Activated CD8-positive, alpha-beta memory T cell treated with anti-CD3 and anti-CD28 coated beads, Interleukin-2, amount 50 U/mL, for 4 hours (primary cell): ENCODE measurements at regions not wholly inside any gene's neighbourhood (a gene's known extent, or its start where the extent isn't known, plus 50 kb on each side); places are given as distances from the start of the nearest gene placed in this dataset.

Experiments used
- DNase-seq: peaks from one replicate; pipeline ENCODE4 v3.0.0-alpha.2; 2020

DNA sequence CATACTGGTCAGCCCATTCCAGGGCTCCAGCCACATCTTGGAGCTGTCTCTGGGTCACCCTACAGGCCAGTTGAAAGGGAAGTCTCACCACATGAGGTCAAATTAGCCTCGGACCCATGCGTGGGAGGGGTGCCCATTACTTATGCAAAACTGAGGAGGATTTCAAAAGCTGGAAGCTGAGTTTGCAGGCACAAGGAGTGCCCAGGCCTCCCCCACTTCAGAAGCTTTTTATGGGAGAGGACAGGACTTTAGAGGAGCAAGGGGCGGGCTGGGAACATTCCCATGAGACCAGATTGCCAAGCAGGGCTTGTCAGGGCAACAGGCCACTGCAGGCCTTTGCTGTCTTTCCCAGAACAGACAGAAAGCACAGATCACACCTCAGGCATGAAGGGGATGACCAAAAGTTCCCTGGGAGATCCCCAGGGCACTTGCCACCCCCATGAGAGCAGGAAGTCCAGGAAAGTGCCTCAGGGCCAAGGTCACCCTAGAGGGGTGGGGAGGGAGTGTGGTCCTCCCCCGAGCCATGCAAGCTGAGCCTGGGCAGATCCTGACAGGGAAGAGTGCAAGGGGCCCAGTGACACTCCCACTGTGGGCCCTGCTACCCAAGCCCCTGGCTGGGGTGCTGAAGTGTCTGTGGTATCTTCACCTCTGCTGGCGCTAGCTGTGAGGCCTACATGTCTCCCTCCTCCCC lies 267.7 kb downstream of the BCL11A start:
- no peak for DNase-seq

DNA sequence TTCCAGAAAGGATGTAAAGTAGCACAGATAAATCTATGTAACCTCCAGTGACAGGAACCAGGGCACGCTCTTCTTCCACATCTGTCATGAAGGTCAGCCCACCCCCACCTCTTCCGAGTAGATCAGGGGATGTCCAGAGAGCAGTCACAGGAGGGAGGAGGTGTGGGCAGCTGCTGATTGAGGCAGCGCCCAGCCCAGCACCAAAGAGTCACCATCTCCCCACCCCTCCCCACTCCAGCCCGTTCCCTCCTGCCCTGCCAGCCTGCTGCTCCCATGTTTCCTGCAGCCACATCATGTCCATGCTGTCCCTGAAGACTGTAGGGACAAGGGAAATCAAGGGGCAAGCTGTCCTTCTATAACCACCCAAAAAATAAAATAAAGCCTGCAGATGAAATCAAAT lies 269.8 kb downstream of the BCL11A start:
- no peak for DNase-seq

DNA sequence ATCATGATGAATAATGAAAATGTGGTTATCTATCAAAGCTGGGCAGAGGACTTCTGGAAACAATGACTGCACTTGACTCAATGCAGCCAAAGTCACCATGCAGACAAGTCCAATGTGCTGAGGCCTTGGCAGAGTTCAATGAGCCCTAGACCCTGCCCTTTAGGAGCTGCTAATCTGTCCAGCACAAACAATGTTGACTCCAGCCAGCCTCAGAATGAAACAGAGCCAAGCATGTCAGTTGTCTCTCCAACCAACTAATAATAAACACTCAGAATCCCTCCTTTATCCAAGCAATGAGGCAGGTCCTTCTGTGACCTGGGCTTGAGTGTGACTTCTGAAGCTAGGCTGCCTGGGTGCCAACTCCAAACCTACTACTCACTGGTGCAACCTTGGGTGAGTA lies 270.6 kb downstream of the BCL11A start:
- no peak for DNase-seq

DNA sequence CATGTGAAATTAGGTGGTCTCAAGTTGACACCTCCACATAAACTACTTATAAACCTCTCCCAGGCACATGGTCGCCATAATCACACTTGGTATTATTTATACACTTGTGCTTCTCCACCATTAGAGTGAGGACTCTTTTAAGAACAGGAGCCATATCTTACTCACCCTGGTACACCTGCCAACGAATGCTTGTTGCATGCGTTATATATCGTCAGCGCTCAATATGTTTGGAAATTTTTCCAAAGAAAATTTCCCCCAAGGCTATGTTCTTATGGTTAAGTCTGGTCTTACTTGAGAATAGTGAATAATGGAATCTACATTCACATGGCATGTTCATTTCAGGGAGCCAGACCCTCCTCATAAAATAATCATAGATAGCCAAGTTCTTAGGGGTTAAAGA lies 271.7 kb downstream of the BCL11A start:
- no peak for DNase-seq

DNA sequence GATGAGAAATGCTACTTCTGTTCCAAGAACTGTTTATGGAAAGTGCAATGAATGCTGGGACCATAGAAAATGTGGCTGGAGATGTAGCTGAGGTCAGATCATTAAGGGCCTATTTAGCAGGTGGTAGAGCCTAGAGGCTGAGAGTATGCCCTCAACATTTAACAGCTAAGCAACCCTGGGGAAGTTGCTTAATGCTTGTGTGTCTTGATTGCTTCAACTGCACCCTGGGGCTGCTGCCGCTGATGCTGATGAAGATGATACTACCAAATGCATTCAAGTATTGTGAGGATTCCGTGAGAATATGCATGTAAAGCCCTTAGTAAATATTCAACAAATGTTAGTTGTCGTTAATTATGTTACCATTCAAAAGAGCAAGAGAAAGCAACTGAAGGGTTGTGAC lies 273.2 kb downstream of the BCL11A start:
- DNase-seq: no peak

DNA sequence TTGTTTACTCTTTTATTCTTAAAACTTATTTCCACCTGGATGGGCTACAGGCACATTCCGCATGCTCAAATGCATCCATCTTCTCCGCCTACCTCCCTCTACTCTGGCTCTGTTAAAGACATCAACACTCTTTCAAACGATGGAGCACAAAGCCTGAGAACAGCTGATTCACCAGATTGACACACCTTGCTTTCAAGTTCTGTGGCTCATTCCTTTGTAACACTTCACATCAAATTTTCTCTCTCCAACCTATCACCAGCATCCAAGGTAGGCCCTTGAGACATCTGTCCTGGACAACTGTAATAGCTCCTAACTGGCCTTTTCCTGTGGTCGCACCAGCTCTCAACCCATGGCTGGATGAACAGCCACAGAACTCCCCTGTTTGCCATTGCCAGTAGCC lies 274.5 kb downstream of the BCL11A start:
- DNase-seq: no peak

DNA sequence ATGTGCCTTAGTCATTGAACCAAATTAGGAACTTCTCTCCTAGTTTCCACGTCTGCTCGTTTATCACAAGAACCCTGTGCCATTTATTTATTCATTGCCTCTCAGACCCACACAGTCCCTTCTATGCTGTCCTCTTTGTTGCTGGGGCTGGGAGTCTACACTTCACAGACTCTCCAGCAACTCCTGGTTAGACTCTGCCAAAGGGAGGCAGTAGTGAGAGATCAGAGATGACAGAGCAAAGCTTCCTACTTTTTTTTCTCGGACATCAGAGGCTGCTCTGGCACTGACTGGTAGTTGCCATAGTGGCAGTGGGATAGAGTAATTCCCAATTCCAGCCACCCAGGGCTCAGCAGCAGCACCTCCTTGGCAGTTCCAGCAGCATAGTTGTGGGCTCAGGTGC lies 277.5 kb downstream of the BCL11A start:
- DNase-seq: no peak

DNA sequence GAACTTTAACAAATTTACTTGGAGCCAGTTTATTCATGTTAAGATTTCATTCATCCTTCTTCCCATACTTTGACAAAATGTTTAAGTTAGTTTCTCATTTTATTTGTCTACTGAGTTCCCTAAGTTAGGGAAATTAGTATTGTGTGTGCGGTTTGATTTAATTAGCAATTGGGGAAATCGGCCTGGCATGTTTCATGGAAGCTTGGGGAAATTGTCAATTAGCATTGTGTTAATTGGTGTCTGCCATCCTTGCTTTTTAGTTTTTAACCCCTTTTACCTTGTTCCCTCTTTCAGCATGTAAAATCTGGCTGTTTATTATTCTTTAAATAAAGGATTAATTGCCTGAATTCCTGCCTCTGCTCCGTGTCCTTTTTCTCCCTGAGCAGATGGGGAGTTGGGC lies 279.6 kb downstream of the BCL11A start:
- no peak for DNase-seq

DNA sequence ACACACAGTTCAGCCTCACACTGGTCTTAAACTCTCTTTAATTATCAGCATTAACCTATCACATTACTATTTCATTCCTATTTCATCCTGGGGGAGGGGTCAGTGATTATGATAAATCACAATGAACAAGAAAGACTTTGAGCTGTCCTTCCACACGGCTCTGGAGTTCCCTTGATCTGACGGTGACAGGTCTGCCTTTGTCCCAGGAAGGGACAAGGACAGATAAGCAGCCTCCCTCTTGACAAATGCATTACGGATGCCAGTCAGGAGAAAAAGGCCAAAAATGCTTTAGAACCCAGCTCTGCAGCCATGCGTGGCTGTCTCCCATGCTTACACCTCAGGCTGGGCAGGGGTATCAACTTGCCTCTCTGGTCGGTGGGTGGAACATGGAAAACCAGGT lies 281.7 kb downstream of the BCL11A start:
- no peak for DNase-seq

DNA sequence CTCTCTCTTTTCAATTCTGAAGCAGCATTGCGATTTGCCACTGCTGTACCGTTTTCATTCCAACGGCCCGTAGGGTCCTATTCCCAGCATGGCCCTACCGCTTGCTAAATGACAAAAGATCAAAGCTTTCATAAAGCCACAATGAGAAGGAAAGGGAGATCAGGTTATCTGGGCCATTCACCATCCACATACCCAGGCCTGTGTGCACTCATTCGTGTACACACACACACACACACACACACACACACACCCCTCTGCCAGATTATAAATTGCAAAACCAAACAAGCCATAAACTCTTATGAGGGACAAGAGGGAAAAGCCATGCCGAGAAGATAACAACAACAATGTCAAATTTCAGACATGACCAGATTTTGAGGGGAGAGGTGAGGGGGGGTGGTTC lies 282.3 kb downstream of the BCL11A start:
- no peak for DNase-seq

DNA sequence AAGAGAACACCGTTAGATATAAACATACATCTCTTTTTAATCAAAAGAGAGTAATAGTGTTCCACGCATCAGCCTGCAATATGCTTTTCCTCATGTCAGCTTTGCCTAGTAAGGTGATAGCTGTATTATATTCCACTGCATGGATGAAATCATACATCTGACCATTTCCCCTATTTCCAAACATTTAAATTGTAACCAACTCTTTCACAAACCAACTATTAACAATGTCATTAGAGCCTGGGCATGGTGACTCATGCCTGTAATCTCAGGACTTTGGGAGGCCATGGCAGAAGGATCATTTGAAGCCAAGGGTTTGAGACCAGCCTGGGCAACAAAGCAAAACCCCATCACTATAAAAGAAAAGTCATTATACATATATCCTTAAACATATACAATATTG lies 284.8 kb downstream of the BCL11A start:
- no peak for DNase-seq

DNA sequence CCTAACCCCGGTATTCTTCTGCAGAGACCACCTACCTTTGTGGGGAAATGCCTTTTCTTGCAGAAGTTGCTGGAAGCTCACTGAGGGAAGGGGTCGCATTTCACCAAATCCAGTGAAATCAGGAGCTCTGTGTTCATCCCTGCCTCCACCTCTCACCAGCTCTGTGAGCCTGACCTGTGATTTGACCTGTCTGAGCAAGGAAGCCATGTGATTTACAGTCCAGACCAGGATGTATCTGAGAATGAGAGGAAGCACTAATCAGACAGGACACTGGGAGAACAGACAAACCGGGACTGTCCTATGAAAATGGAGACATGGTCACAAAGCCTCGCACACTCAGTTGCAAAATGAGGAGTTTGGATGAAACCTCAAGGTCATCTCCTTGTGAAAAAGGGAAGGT lies 285.4 kb downstream of the BCL11A start:
- no peak for DNase-seq

DNA sequence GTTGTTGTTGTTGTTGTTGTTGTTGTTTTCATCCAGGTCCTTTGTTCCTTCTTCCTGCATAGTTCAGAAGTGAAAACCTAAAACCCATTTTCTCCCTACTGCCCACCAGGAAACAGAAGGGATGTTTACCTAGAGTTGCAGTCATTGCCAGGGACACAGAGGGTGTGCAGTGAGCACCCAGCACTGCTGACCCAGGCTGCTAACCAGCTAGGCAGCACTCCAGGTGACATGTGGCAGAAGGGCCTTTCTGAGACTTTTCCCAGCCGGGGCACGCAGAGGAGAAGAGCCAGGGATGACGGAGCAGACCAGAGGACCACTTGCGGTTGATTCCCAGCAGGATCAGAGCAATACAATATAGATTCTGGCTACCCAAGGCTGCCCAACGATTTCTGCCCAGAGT lies 286.3 kb downstream of the BCL11A start:
- DNase-seq: no peak

DNA sequence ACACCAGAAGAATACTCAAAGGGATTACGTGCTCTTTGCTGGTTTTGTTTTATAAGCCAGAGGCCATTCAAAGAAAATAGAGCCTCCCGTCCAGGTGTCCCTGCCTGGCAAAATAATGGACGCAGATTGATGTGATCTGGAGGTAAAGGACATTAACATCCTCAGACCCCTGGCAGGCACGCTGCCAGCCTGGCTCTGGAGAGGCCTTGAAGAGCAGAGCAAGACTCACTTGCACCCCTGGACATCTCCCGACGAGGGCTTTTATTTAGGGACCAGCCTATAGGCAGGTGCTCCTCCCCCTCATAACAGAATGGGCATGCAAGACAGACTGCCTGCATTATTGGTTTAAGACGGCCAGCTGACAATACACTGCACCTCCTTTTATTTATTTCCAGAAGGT lies 291.3 kb downstream of the BCL11A start:
- DNase-seq: no peak

DNA sequence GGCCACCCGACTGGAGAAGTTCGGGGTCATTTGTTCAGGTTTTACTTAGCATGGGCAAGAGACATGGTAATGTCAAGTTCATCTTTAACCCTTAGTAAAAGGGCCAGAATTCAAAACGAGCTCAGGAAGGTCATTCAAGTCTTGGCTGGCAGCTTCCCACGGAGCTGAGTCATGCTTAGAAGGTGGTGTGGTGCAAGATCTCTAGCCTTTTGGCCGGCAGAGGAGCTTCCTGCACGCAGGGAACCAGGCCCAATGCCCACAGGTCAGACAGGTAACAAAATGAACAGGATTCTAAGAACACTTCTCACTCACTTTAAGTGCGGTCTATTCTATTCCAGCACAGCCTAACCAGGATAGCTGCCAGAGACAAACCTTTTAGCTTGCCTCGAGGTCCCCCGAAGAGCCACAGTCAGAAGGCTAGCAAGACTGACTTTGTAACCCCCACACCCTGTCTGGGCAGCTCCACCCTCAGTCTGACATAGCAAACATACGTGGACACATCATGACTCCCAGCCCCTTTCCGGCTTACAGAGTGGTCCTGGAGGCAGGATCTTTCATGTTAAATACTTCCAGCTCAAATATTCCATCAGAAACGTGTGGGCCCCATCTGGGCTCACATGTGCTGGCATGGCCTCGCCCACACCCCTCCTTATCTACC lies 292.7 kb downstream of the BCL11A start:
- DNase-seq: no peak

DNA sequence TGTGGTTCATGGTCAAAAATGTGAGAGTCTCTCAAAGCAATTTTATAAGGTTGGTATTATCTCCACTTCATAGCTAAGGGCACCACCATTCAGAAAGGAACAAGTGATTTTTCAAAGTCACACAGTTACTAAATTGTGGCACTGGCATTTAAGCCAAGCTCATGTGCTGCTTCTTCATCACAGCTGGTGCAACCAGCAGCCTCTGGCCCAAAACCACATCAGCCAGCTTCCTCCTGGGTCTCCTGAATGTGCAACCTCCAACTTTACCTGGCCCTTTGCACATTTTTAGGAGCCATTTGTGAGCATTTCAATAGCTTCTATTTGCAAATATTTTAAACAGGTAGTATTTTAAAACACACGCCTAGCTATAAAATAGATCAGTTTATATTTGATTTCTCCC lies 293.7 kb downstream of the BCL11A start:
- DNase-seq: no peak

DNA sequence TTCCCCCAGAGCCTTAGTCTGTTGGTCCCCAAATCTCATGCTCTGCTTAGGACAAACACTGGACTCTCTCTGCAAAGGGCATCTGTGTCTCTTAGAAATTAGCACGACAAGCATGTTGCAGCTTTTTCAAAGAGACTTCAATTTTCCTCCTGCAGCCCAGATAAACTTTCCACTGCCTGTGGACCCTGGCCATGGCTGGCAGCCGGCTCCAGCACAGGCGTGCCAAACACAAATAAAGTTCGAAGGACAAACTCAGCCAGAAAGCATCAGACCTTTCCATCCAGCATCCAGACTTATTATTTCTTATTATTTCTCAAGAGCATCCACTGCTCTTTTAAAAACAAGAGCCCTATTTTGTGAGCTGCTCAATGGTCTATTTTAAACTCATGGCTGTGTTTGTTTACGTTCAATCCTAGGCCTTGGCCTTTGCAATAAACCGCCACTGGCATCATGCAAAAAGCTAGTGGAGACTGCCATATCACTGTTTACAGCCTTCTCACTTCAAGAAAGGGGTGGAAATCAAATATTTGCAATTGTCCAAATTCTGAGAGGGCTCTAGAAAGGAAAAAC lies 300.8 kb downstream of the BCL11A start:
- DNase-seq: no peak

DNA sequence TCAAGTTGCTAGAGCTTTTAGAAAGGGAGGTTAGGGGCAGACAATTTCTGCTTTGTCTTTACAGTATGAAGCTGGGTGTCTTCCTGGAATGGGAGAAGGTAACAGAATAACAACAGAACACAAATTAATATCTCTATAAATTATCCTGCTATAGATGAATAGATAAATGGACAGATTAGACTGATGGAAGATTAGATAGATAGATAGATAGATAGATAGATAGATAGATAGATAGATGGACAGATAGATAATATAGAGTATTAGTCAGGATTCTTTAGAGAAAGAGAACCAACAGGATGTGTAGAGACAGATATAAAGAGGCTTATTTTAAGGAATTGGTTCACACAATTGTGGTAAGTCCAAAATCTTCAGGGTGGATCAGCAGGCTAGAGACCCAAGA lies 302.2 kb downstream of the BCL11A start:
- DNase-seq: no peak

DNA sequence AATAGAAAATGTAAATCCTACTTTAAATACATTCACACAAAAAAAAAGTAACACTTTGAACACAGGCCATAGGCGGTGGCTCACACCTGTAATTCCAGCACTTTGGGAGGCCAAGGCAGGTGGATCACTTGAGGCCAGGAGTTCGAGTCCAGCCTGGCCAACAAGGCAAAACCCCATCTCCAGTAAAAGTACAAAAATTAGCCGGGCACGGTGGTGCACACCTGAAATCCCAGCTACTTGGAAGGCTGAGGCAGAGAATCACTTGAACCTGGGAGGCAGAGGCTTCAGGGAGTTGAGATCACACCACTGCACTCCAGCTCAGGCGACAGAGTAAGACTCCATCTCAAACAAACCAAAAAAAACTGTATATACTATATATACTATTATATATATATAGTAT lies 303.6 kb downstream of the BCL11A start:
- DNase-seq: no peak

DNA sequence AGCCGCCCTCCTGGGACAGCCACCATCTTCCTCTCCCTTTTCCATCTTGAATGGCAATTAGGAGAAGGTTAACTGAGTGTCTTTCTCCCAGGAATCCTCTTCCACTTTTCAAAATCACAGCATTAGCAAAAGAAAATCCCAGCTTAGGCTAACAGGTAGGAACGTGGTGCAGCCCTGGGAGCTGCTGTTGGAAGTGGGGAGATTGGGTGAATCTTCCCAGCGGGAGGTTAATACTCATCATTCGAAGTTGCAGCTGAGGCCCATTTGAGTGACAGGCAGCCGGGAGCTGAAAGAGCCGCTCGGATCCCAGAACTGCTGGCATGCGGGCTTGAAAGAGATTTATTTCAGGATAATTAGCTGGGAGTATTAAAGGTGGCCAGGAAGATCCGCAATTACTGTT lies 306.0 kb downstream of the BCL11A start:
- no peak for DNase-seq

DNA sequence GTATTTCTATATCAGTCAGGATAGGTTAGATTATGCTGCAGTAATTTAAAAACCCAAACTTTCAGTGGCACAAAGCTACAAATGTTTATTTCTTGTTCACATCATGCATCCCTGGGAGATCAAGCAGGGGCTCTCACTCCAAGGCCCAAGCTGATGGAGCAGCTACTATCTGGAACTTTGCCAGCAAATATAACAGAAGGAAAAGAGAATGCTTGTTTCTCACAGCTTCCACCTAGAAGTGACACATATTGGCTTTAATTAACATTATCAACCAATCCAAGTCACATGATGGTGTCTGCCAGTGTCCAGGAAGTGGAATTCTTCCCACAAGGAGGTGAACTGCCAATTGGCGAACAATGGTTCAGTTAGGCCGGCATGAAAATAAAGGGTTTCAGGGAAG lies 306.9 kb downstream of the BCL11A start:
- no peak for DNase-seq

DNA sequence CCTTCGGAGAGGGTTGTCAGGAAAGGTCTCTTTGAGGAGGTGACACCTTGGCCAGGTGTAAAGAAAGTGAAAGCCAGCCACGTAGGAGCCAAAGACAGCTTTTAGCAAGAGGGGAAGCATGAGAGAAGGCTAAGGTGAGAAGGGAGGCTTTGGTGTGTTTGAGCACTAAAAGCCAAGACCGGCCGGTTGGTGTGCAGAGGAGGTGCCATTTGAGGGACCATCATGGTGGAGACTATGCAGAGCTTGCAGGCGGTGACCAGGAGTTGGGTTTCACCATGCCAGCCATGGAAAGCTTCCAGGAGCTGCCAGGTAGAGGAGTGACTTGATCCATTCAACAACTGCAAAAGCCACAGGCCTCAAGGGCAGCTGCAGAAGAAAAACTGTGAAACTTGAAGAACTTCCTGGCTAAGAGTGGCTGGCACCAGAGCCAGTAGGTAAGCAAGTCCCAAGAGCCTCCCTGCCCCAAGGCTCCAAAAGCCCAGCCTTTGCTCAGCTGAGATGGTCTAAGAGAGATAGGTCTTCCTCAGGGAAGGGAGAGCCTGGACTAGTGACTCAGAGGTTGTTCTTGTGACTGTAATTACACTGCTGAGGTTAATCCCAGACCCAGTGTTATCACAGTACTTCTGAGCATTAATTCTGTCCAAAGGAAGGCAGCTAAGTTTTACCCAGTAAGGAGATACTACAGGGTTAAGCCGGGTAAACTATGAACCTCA lies 319.0 kb downstream of the BCL11A start:
- no peak for DNase-seq

DNA sequence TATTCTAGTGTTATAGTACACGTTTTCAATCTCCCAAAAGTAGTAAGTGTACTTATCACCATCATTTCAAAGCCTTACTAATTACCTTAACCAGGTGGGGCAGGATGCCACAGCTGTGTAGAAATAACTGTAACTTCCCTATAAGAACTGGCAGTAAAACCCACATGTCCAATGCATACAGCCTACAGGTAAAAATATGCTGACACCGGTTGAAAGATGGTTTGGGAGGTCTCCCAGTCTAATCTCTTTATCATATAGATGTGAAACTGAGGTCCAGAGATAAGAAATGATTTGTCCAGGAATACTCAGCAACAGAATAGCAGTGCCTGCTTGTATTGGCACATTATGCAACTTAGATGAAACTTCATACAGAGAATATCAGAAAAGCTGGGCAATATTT lies 322.9 kb downstream of the BCL11A start:
- no peak for DNase-seq

DNA sequence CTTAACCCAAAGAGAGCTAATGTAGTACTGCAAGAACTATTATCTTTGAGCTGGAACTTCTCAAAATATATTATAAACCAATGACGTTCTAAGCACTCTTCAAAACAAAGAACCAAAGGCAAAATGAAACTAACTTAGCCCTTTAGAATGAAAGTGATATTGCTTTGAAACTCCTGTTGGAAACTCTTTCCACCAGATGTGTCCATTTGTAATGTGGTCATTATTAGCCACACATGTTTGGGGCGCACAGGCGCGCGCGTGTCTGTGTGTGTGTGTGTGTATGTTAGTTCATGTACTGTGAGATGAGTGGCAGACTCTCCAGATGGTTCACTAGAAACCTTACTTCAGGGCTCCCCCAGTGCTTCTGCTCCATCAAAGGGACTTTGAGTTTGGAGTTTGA lies 323.4 kb downstream of the BCL11A start:
- DNase-seq: no peak
